Fibroblast of lung (primary cell): ENCODE measurements at regions not wholly inside any gene's neighbourhood (a gene's known extent, or its start where the extent isn't known, plus 50 kb on each side); places are given as distances from the start of the nearest gene placed in this dataset.

Experiments
- DNase-seq, 2 donors: peaks; one replicate each; pipeline versions ENCODE4 v3.0.0 to v3.0.0-alpha.2; 2010; ENCODE audit warnings: low read depth in 2 of 2
- H2AFZ ChIP-seq: 2 replicates; pipeline ENCODE4 v1.5.1; 2012; ENCODE audit warnings: low read length, control low read depth, inconsistent platforms
- H3K27ac ChIP-seq: 2 replicates; pipeline ENCODE4 v1.5.1; 2011; ENCODE audit warnings: low read length, control low read depth; ENCODE audit not compliant: insufficient read depth
- H3K27me3 ChIP-seq: 2 replicates; pipeline ENCODE4 v1.5.1; 2011; ENCODE audit warnings: mild to moderate bottlenecking, low read length; ENCODE audit not compliant: control insufficient read depth, insufficient read depth
- H3K36me3 ChIP-seq: 2 replicates; pipeline ENCODE4 v1.5.1; 2011; ENCODE audit warnings: low read length; ENCODE audit not compliant: control insufficient read depth, insufficient read depth
- H3K4me1 ChIP-seq: 2 replicates; pipeline ENCODE4 v1.5.1; 2011; ENCODE audit warnings: low read length; ENCODE audit not compliant: control insufficient read depth, insufficient read depth; ENCODE audit errors: extremely low read depth
- H3K4me2 ChIP-seq: 2 replicates; pipeline ENCODE4 v1.5.1; 2011; ENCODE audit warnings: low read length, control low read depth; ENCODE audit not compliant: insufficient read depth; ENCODE audit errors: extremely low read depth
- H3K4me3 ChIP-seq, 4 experiments: fragments of 200-600 bp in 1 of 4; sonication (generic) in 1 of 4; replicated peaks in 1 of 4; 2 replicates each; pipeline ENCODE4 v1.5.1; 2011 to 2016; ENCODE audit warnings: low read length in 4 of 4, low read depth in 3 of 4, mild to moderate bottlenecking in 3 of 4, control low read depth in 2 of 4, inconsistent platforms in 1 of 4, mixed read lengths in 1 of 4; ENCODE audit not compliant: insufficient read depth in 1 of 4; ENCODE audit errors: control extremely low read depth in 1 of 4
- H3K79me2 ChIP-seq: 2 replicates; pipeline ENCODE4 v1.5.1; 2012; ENCODE audit warnings: mild to moderate bottlenecking, low read length, inconsistent platforms; ENCODE audit not compliant: control insufficient read depth, insufficient read depth
- H3K9ac ChIP-seq: 2 replicates; pipeline ENCODE4 v1.5.1; 2011; ENCODE audit warnings: mild to moderate bottlenecking, low read length, control low read depth; ENCODE audit not compliant: insufficient read depth
- H3K9me3 ChIP-seq: 2 replicates; pipeline ENCODE4 v1.5.1; 2012; ENCODE audit warnings: low read depth, low read length; ENCODE audit not compliant: control insufficient read depth, insufficient read depth
- H4K20me1 ChIP-seq: 2 replicates; pipeline ENCODE4 v1.5.1; 2011; ENCODE audit warnings: low read length; ENCODE audit not compliant: control insufficient read depth, insufficient read depth; ENCODE audit errors: extremely low read depth
- CTCF ChIP-seq, 2 donors: IDR thresholded peaks in 1 of 2; conservative IDR thresholded peaks in 1 of 2; 1 replicate in 1 of 2; 2 replicates in 1 of 2; pipeline ENCODE4 v1.5.1; 2011 to 2012; ENCODE audit warnings: low read length in 2 of 2, control low read depth in 1 of 2, inconsistent platforms in 1 of 2, low read depth in 1 of 2, mild to moderate bottlenecking in 1 of 2
- EZH2 ChIP-seq: IDR thresholded peaks from 2 replicates; pipeline ENCODE4 v1.5.1; 2012; ENCODE audit warnings: low read length, control low read depth, mild to moderate bottlenecking; ENCODE audit errors: missing control alignments

GRCh38 chr22:49586244-49586748 lies 241.4 kb downstream of the BRD1 start:
- TF ChIP-seq CTCF (conservative IDR thresholded peaks at IDR 0.05 in 1 of 2, IDR thresholded peaks at IDR 0.05 in 1 of 2; ENCODE audit: low read depth in 1 of 2, low read length in 2 of 2) (no peak), EZH2 (no peak)
- Histone ChIP-seq H3K36me3 (no peaks in the 10 kb centered on the region), H3K9ac (no peak overlapping the region), H3K4me1 (no peaks in the 10 kb centered on the region), H4K20me1 (no peaks in the 10 kb centered on the region), H2AFZ (no peak overlapping the region), H3K27me3 (no peaks in the 10 kb centered on the region), H3K4me3 (no peak overlapping the region), H3K27ac (no peak overlapping the region), H3K9me3 (no peaks in the 10 kb centered on the region), H3K4me2 (no peak overlapping the region), H3K79me2 (no peaks in the 10 kb centered on the region)
- no peak for DNase-seq

GRCh38 chr22:49585461-49586243 lies 242.0 kb downstream of the BRD1 start:
- Histone ChIP-seq H3K27ac (no peak overlapping the region), H3K79me2 (no peaks in the 10 kb centered on the region), H3K27me3 (no peaks in the 10 kb centered on the region), H3K9me3 (peaks cover 2% of the 10 kb centered on the region), H3K9ac (no peak overlapping the region), H3K36me3 (no peaks in the 10 kb centered on the region), H3K4me1 (no peaks in the 10 kb centered on the region), H3K4me3 (no peak overlapping the region), H4K20me1 (no peaks in the 10 kb centered on the region), H2AFZ (no peak overlapping the region), H3K4me2 (no peak overlapping the region)
- TF ChIP-seq EZH2 = no peak
- TF ChIP-seq CTCF (conservative IDR thresholded peaks at IDR 0.05 in 1 of 2, IDR thresholded peaks at IDR 0.05 in 1 of 2; ENCODE audit: low read depth in 1 of 2, low read length in 2 of 2) = no peak
- no peak for DNase-seq

GRCh38 chr22:49583886-49584505 lies 243.7 kb downstream of the BRD1 start:
- peaks cover 2% of the 10 kb centered on the region for H3K9me3 ChIP-seq

More at GRCh38 chr22:49583886-49584505, 243.7 kb downstream of the BRD1 start:
- TF ChIP-seq EZH2 (no peak), CTCF (conservative IDR thresholded peaks at IDR 0.05 in 1 of 2, IDR thresholded peaks at IDR 0.05 in 1 of 2; ENCODE audit: low read depth in 1 of 2, low read length in 2 of 2) (no peak)
- H2AFZ ChIP-seq = no peak overlapping the region
- H3K79me2 ChIP-seq = no peaks in the 10 kb centered on the region
- H3K36me3 ChIP-seq = no peaks in the 10 kb centered on the region
- DNase-seq = no peak
- no peaks in the 10 kb centered on the region for H3K4me1 ChIP-seq
- H3K4me3 ChIP-seq = no peak overlapping the region
- no peaks in the 10 kb centered on the region for H3K27me3 ChIP-seq
- no peak overlapping the region for H3K27ac ChIP-seq
- no peak overlapping the region for H3K9ac ChIP-seq
- H3K4me2 ChIP-seq = no peak overlapping the region
- no peaks in the 10 kb centered on the region for H4K20me1 ChIP-seq
